DOHH2 (cell line): ENCODE measurements at regions not wholly inside any gene's neighbourhood (a gene's known extent, or its start where the extent isn't known, plus 50 kb on each side); places are given as distances from the start of the nearest gene placed in this dataset.

Experiments
- CTCF ChIP-seq: fragments of 200-600 bp; sonication (generic); IDR thresholded peaks from one replicate; pipeline ENCODE4 v1.5.1; 2014; ENCODE audit warnings: antibody characterized with exemption, mild to moderate bottlenecking, low read depth, low read length; ENCODE audit not compliant: poor library complexity, severe bottlenecking
- EZH2phosphoT487 ChIP-seq: fragments of 200-600 bp; sonication (generic); IDR thresholded peaks from 2 replicates; pipeline ENCODE4 v1.6.1; 2017; ENCODE audit warnings: borderline replicate concordance, mild to moderate bottlenecking, antibody characterized with exemption, low read length, moderate library complexity, mixed read lengths

GRCh38 chr11:27281740-27282590 is 81.0 kb downstream of the CCDC34 start:
- TF ChIP-seq CTCF: no peak
- no peak for TF ChIP-seq EZH2phosphoT487
